H9 (cell line): ENCODE measurements at regions not wholly inside any gene's neighbourhood (a gene's known extent, or its start where the extent isn't known, plus 50 kb on each side); places are given as distances from the start of the nearest gene placed in this dataset.

Experiments
- DNase-seq: peaks from one replicate; pipeline ENCODE4 v3.0.0-alpha.2; 2017
- H2AFZ ChIP-seq: one replicate; pipeline ENCODE4 v1.6.1; 2013; ENCODE audit warnings: mild to moderate bottlenecking, low read length, control low read depth, moderate library complexity
- H2AK5ac ChIP-seq: 2 replicates; pipeline ENCODE4 v1.6.1; 2013; ENCODE audit warnings: low read length, control low read depth, mixed read lengths; ENCODE audit not compliant: insufficient read length
- H2BK120ac ChIP-seq: one replicate; pipeline ENCODE4 v1.6.1; 2013; ENCODE audit warnings: low read depth, mild to moderate bottlenecking, low read length, control low read depth, inconsistent platforms; ENCODE audit not compliant: poor library complexity, severe bottlenecking
- H2BK12ac ChIP-seq: 2 replicates; pipeline ENCODE4 v1.6.1; 2013; ENCODE audit warnings: low read length, control low read depth, mixed read lengths, low read depth; ENCODE audit not compliant: insufficient read length
- H2BK15ac ChIP-seq: 2 replicates; pipeline ENCODE4 v1.6.1; 2013; ENCODE audit warnings: low read depth, low read length, control low read depth
- H2BK20ac ChIP-seq: one replicate; pipeline ENCODE4 v1.6.1; 2013; ENCODE audit warnings: low read depth, mild to moderate bottlenecking, low read length, control low read depth, inconsistent platforms; ENCODE audit not compliant: poor library complexity, severe bottlenecking
- H2BK5ac ChIP-seq: 2 replicates; pipeline ENCODE4 v1.6.1; 2013; ENCODE audit warnings: low read length, control low read depth, mixed read lengths; ENCODE audit not compliant: insufficient read length
- H3K14ac ChIP-seq: 2 replicates; pipeline ENCODE4 v1.6.1; 2013; ENCODE audit warnings: low read length, control low read depth; ENCODE audit not compliant: insufficient read depth
- H3K18ac ChIP-seq: 2 replicates; pipeline ENCODE4 v1.6.1; 2013; ENCODE audit warnings: low read depth, mild to moderate bottlenecking, mixed read lengths, low read length, control low read depth; ENCODE audit not compliant: insufficient read length
- H3K23ac ChIP-seq: 2 replicates; pipeline ENCODE4 v1.6.1; 2013; ENCODE audit warnings: low read length, control low read depth, mixed read lengths, low read depth; ENCODE audit not compliant: insufficient read length
- H3K23me2 ChIP-seq: 2 replicates; pipeline ENCODE4 v1.6.1; 2013; ENCODE audit warnings: low read depth, mild to moderate bottlenecking, mixed read lengths, low read length, control low read depth; ENCODE audit not compliant: insufficient read length, poor library complexity, severe bottlenecking
- H3K27ac ChIP-seq: 2 replicates; pipeline ENCODE4 v1.5.1; 2013; ENCODE audit warnings: low read length, control low read depth, mixed read lengths, low read depth; ENCODE audit not compliant: insufficient read length
- H3K27me3 ChIP-seq: 2 replicates; pipeline ENCODE4 v1.6.1; 2013; ENCODE audit warnings: low read length, control low read depth, inconsistent platforms; ENCODE audit not compliant: insufficient read depth
- H3K4ac ChIP-seq: 2 replicates; pipeline ENCODE4 v1.6.1; 2013; ENCODE audit warnings: low read depth, mild to moderate bottlenecking, control low read depth, inconsistent platforms, low read length, moderate library complexity
- H3K4me1 ChIP-seq: 2 replicates; pipeline ENCODE4 v1.6.1; 2013; ENCODE audit warnings: low read length, control low read depth, inconsistent platforms; ENCODE audit not compliant: insufficient read depth
- H3K4me2 ChIP-seq: 2 replicates; pipeline ENCODE4 v1.6.1; 2013; ENCODE audit warnings: low read length, control low read depth, mixed read lengths; ENCODE audit not compliant: insufficient read length, insufficient read depth
- H3K56ac ChIP-seq: 2 replicates; pipeline ENCODE4 v1.6.1; 2013; ENCODE audit warnings: low read depth, mild to moderate bottlenecking, mixed read lengths, low read length, control low read depth; ENCODE audit not compliant: insufficient read length
- H3K79me1 ChIP-seq: 2 replicates; pipeline ENCODE4 v1.6.1; 2013; ENCODE audit warnings: low read depth, mild to moderate bottlenecking, moderate library complexity, low read length, control low read depth, inconsistent platforms; ENCODE audit not compliant: insufficient read depth, poor library complexity, severe bottlenecking
- H3K79me2 ChIP-seq: 2 replicates; pipeline ENCODE4 v1.6.1; 2013; ENCODE audit warnings: low read length, control low read depth, inconsistent platforms; ENCODE audit not compliant: insufficient read depth
- H3K9ac ChIP-seq: 2 replicates; pipeline ENCODE4 v1.6.1; 2013; ENCODE audit warnings: low read length, control low read depth, mixed read lengths; ENCODE audit not compliant: insufficient read length; ENCODE audit errors: extremely low read depth
- H3K9me3 ChIP-seq: one replicate; pipeline ENCODE4 v1.6.1; 2013; ENCODE audit warnings: low read depth, low read length, inconsistent platforms; ENCODE audit not compliant: control insufficient read depth
- H3T11ph ChIP-seq: one replicate; pipeline ENCODE4 v1.6.1; 2013; ENCODE audit warnings: mild to moderate bottlenecking, low read length, control low read depth, inconsistent platforms
- H4K20me1 ChIP-seq: one replicate; pipeline ENCODE4 v1.6.1; 2013; ENCODE audit not compliant: control insufficient read depth, insufficient read length, insufficient read depth
- H4K5ac ChIP-seq: 2 replicates; pipeline ENCODE4 v1.6.1; 2013; ENCODE audit warnings: low read depth, mild to moderate bottlenecking, mixed read lengths, low read length, control low read depth; ENCODE audit not compliant: insufficient read length
- H4K8ac ChIP-seq: replicated peaks from 2 replicates; pipeline ENCODE4 v1.6.1; 2013; ENCODE audit warnings: low read length, control low read depth, mixed read lengths, low read depth; ENCODE audit not compliant: insufficient read length
- H4K91ac ChIP-seq: 2 replicates; pipeline ENCODE4 v1.6.1; 2013; ENCODE audit warnings: low read depth, mild to moderate bottlenecking, moderate library complexity, mixed read lengths, low read length, control low read depth; ENCODE audit not compliant: insufficient read length
- H3K27ac Mint-ChIP-seq, 3 experiments: 2 replicates in 2 of 3; 3 replicates in 1 of 3; pipeline ENCODE4 v1.8.0; 2020 to 2021; ENCODE audit warnings: mixed read lengths in 3 of 3, mild to moderate bottlenecking in 1 of 3, moderate library complexity in 1 of 3
- H3K27me3 Mint-ChIP-seq: 2 replicates; pipeline ENCODE4 v1.8.0; 2021; ENCODE audit warnings: low read depth, mild to moderate bottlenecking, moderate library complexity, mixed read lengths
- H3K36me3 Mint-ChIP-seq, 3 experiments: 2 replicates in 2 of 3; 3 replicates in 1 of 3; pipeline ENCODE4 v1.8.0; 2020 to 2021; ENCODE audit warnings: low read depth in 3 of 3, mixed read lengths in 3 of 3; ENCODE audit not compliant: insufficient read depth in 1 of 3
- H3K4me1 Mint-ChIP-seq, 2 experiments: 2 replicates each; pipeline ENCODE4 v1.8.0; 2020; ENCODE audit warnings: mixed read lengths in 2 of 2
- H3K4me3 Mint-ChIP-seq, 2 experiments: 2 replicates in 1 of 2; 3 replicates in 1 of 2; pipeline ENCODE4 v1.8.0; 2020 to 2021; ENCODE audit warnings: mild to moderate bottlenecking in 2 of 2, mixed read lengths in 2 of 2, moderate library complexity in 1 of 2
- H3K9me3 Mint-ChIP-seq, 2 experiments: 2 replicates in 1 of 2; 3 replicates in 1 of 2; pipeline ENCODE4 v1.8.0; 2020; ENCODE audit warnings: mild to moderate bottlenecking in 2 of 2, mixed read lengths in 2 of 2, moderate library complexity in 1 of 2
- WGBS: extraction: QIAGEN DNeasy Blood & Tissue Kit; methylation state at CpG from one replicate; pipeline ENCODE4 v1.1.7; 2013; ENCODE audit warnings: missing lambda C conversion rate, low lambda C conversion rate, mixed read lengths; ENCODE audit not compliant: insufficient read length; ENCODE audit errors: extremely low coverage; 5-methylcytosine and 5-hydroxymethylcytosine counted together
- TF ChIP-seq, protein P1 (sequence below): fragments of 200-600 bp; sonication (generic); conservative IDR thresholded peaks from 3 replicates; pipeline ENCODE4 v1.8.0; 2021; ENCODE audit warnings: antibody characterized with exemption, mild to moderate bottlenecking

DNA sequence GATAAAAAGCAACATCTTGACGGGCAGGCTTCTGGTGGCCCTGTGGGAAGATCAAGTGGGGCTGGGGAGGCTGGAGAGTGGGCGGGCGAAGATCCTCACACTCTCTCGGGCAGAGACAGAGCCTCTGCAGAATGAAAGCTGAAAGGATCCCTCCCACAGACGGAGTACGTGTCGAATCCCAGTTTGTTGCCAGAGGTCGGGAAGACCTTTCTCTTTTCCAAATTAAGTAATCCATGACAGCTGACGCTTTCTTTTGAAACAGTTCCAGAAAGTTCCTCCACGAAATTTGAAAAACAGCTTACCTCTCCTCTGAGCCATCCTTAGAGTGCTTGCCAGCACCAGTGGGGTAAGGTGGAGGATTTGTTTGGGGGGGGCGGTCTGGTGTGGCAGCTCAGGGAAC lies 155.6 kb upstream of the SMLR1 start:
- no peaks in the 10 kb centered on the region for H3K79me1 ChIP-seq
- H3K9ac ChIP-seq = no peak overlapping the region
- no peak overlapping the region for H4K8ac ChIP-seq
- no peak overlapping the region for H2AK5ac ChIP-seq
- H3K23ac ChIP-seq = no peak overlapping the region
- H2BK120ac ChIP-seq = no peak overlapping the region
- H3K18ac ChIP-seq = no peak overlapping the region
- H3K4ac ChIP-seq = no peak overlapping the region
- H3K23me2 ChIP-seq = no peaks in the 10 kb centered on the region
- no peaks in the 10 kb centered on the region for H3K9me3 Mint-ChIP-seq
- no peak overlapping the region for H4K5ac ChIP-seq
- no peak overlapping the region for H2BK20ac ChIP-seq
- TF ChIP-seq, protein P1, sequence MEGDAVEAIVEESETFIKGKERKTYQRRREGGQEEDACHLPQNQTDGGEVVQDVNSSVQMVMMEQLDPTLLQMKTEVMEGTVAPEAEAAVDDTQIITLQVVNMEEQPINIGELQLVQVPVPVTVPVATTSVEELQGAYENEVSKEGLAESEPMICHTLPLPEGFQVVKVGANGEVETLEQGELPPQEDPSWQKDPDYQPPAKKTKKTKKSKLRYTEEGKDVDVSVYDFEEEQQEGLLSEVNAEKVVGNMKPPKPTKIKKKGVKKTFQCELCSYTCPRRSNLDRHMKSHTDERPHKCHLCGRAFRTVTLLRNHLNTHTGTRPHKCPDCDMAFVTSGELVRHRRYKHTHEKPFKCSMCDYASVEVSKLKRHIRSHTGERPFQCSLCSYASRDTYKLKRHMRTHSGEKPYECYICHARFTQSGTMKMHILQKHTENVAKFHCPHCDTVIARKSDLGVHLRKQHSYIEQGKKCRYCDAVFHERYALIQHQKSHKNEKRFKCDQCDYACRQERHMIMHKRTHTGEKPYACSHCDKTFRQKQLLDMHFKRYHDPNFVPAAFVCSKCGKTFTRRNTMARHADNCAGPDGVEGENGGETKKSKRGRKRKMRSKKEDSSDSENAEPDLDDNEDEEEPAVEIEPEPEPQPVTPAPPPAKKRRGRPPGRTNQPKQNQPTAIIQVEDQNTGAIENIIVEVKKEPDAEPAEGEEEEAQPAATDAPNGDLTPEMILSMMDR = no peak
- H3K27me3 Mint-ChIP-seq = no peaks in the 10 kb centered on the region
- H3K79me2 ChIP-seq = no peaks in the 10 kb centered on the region
- H3K14ac ChIP-seq = no peak overlapping the region
- no peak overlapping the region for H3K56ac ChIP-seq
- no peak overlapping the region for H4K91ac ChIP-seq
- DNase-seq = no peak
- no peaks in the 10 kb centered on the region for H3K4me1 ChIP-seq
- no peak overlapping the region for H3K4me2 ChIP-seq
- peaks cover 9 to 16% of the 10 kb centered on the region in 2 experiments for H3K4me1 Mint-ChIP-seq
- no peak overlapping the region for H3T11ph ChIP-seq
- H2AFZ ChIP-seq = no peak overlapping the region
- H4K20me1 ChIP-seq = no peaks in the 10 kb centered on the region
- no peaks in the 10 kb centered on the region for H3K27me3 ChIP-seq
- H3K27ac Mint-ChIP-seq = no peak overlapping the region
- no peaks in the 10 kb centered on the region for H3K9me3 ChIP-seq
- H2BK5ac ChIP-seq = no peak overlapping the region
- no peak overlapping the region for H3K4me3 Mint-ChIP-seq
- no peaks in the 10 kb centered on the region for H3K36me3 Mint-ChIP-seq
- WGBS = no CpG with 5 or more reads among the region's 11 CpGs
- H3K27ac ChIP-seq = no peak overlapping the region
- H2BK12ac ChIP-seq = no peak overlapping the region
- no peak overlapping the region for H2BK15ac ChIP-seq
